ENCODE measurements at regions not wholly inside any gene's neighbourhood (a gene's known extent, or its start where the extent isn't known, plus 50 kb on each side); places are given as distances from the start of the nearest gene placed in this dataset.

GRCh38 chr14:44745371-44745770 lies 216.4 kb downstream of the KLHL28 start:
- no peaks in the 10 kb centered on the region for H3K4me1 ChIP-seq
- WGBS, 5 donors: 84 to 100% (median 91%) methylated on average over 1 of the region's 1 CpG
- TF ChIP-seq POLR2A (IDR thresholded peaks at IDR 0.05): no peak
- peaks cover 0 to 20% (median 7%) of the 10 kb centered on the region in 4 donors for H3K9me3 ChIP-seq
- intact Hi-C loops (cut with DNase I; ENCODE audit: low total_unique reads): no loop called here
- no peaks in the 10 kb centered on the region for H3K36me3 ChIP-seq
- DNase-seq: no peak
- no peak overlapping the region for H3K4me3 ChIP-seq
- H3K27ac ChIP-seq: no peak overlapping the region
- no peaks in the 10 kb centered on the region for H3K27me3 ChIP-seq

DNA sequence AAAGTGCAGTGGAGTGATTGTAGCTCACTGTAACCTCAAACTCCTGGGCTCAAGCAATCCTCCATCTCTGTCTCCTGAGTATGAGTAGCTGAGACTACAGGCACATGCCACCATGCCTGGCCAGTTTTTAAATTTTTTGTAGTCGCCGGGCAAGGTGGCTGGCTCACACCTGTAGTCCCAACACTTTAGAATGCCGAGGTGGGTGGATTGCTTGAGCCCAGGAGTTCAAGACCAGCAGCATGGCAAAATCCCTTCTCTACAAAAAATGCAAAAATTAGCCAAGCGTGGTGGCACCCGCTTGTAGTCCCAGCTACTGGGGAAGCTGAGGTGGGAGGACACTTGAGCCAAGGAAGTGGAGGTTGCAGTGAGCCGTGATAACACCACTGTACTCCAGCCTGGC lies 219.5 kb downstream of the KLHL28 start:
- Histone ChIP-seq H3K36me3 (no peaks in the 10 kb centered on the region), H3K4me3 (no peak overlapping the region), H3K27ac (no peak overlapping the region), H3K9me3 (peaks cover 0 to 20% (median 6%) of the 10 kb centered on the region in 4 donors), H3K27me3 (peaks cover 0 to 4% (median 0%) of the 10 kb centered on the region in 3 donors), H3K4me1 (no peaks in the 10 kb centered on the region)
- DNase-seq: no peak
- WGBS, 5 donors: 79 to 87% (median 84%) methylated on average over 6 of the region's 6 CpGs
- no peak for TF ChIP-seq POLR2AphosphoS5 (IDR thresholded peaks at IDR 0.05)
- TF ChIP-seq, protein P1, sequence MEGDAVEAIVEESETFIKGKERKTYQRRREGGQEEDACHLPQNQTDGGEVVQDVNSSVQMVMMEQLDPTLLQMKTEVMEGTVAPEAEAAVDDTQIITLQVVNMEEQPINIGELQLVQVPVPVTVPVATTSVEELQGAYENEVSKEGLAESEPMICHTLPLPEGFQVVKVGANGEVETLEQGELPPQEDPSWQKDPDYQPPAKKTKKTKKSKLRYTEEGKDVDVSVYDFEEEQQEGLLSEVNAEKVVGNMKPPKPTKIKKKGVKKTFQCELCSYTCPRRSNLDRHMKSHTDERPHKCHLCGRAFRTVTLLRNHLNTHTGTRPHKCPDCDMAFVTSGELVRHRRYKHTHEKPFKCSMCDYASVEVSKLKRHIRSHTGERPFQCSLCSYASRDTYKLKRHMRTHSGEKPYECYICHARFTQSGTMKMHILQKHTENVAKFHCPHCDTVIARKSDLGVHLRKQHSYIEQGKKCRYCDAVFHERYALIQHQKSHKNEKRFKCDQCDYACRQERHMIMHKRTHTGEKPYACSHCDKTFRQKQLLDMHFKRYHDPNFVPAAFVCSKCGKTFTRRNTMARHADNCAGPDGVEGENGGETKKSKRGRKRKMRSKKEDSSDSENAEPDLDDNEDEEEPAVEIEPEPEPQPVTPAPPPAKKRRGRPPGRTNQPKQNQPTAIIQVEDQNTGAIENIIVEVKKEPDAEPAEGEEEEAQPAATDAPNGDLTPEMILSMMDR (IDR thresholded peaks at IDR 0.05): no peak
- no peak for TF ChIP-seq EP300 (IDR thresholded peaks at IDR 0.05)
- intact Hi-C loops (cut with DNase I; ENCODE audit: low total_unique reads): no loop called here

GRCh38 chr14:44741431-44741830 lies 220.3 kb downstream of the KLHL28 start:
- Histone ChIP-seq H3K27me3 (peaks cover 0 to 4% (median 0%) of the 10 kb centered on the region in 3 donors), H3K36me3 (no peaks in the 10 kb centered on the region), H3K4me3 (no peak overlapping the region), H3K27ac (no peak overlapping the region), H3K9me3 (peaks cover 0 to 20% (median 4%) of the 10 kb centered on the region in 4 donors), H3K4me1 (no peaks in the 10 kb centered on the region)
- intact Hi-C loops (cut with DNase I; ENCODE audit: low total_unique reads): no loop called here
- DNase-seq: peak in 1 of 2 donors; percentile 7
- no peak for TF ChIP-seq EP300 (IDR thresholded peaks at IDR 0.05)

GRCh38 chr14:44736326-44736725 lies 225.4 kb downstream of the KLHL28 start:
- intact Hi-C loops (cut with DNase I; ENCODE audit: low total_unique reads): no loop called here
- no peak for TF ChIP-seq POLR2AphosphoS5 (IDR thresholded peaks at IDR 0.05)
- TF ChIP-seq, protein P1 (IDR thresholded peaks at IDR 0.05): no peak
- TF ChIP-seq EP300 (IDR thresholded peaks at IDR 0.05): no peak
- no peak for TF ChIP-seq POLR2A (IDR thresholded peaks at IDR 0.05)
- Histone ChIP-seq H3K9me3 (no peaks in the 10 kb centered on the region), H3K4me3 (no peak overlapping the region), H3K27me3 (peaks cover 0 to 4% (median 0%) of the 10 kb centered on the region in 3 donors), H3K27ac (no peak overlapping the region), H3K4me1 (no peaks in the 10 kb centered on the region), H3K36me3 (no peaks in the 10 kb centered on the region)
- no peak for DNase-seq
- 59 to 81% (median 62%) methylated on average over 1 of the region's 1 CpG for whole genome bisulfite sequencing, 5 donors

DNA sequence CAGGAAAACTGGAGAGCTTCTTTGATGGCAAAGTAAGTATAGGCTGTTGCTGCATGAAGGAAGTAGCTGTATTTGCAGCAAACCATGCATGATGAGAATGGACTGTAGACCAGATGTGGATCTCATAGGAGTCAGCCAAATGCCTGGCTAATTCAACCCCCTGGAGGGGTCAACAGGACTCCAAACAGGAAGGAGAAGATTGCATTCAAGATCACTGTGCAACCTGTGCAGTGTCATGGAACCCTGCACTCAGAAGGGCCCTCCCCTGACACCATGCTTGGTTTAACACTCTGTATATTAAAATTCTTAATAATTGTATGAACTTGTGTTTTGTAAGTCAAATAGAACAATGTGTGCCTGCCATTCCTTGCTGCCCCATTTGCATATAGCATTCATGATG lies 225.1 kb upstream of the FSCB start:
- intact Hi-C loops (cut with DNase I; ENCODE audit: low total_unique reads): no loop called here
- Histone ChIP-seq H3K36me3 (no peaks in the 10 kb centered on the region), H3K27ac (no peak overlapping the region), H3K27me3 (no peaks in the 10 kb centered on the region), H3K4me3 (no peak overlapping the region), H3K9me3 (no peaks in the 10 kb centered on the region), H3K4me1 (no peaks in the 10 kb centered on the region)
- DNase-seq: no peak
- TF ChIP-seq POLR2A (IDR thresholded peaks at IDR 0.05) (no peak), POLR2AphosphoS5 (IDR thresholded peaks at IDR 0.05) (no peak), EP300 (IDR thresholded peaks at IDR 0.05) (no peak)
- TF ChIP-seq, protein P1 (IDR thresholded peaks at IDR 0.05): no peak
